ENCODE measurements at regions not wholly inside any gene's neighbourhood (a gene's known extent, or its start where the extent isn't known, plus 50 kb on each side); places are given as distances from the start of the nearest gene placed in this dataset.

DNA sequence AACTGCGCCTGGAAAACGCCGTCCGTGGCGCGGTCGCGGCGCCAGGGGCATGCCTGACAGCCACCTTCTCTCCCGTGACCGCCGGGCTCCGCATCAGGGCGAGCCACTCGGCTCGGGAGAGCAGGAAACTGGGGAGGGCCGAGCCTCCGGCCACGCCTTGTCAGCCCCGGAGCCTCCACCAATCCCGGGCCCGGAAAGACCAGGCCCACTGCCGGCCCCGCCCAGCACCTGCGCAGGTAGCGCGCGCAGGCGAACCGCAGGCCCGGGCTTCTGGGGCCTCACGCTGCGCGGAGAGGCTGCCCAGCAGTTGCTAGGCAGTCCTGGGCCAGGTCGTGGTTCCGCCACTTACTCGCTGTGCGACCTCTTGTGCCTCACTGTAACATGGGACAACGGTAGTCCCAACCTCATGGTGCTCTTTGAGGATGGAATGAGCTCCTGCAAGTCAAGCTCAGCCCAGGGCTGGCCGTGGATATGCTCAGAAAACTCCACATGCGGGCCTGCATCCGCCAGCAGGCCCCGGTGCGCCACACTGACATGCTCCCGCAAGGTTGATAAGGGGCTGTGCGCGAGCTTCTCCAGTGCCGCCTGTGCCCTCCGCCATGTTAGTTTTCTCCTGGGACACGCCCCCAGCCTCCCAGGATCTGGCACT is 97.1 kb downstream of the INHBB start (continued):
- TF ChIP-seq, protein P1, sequence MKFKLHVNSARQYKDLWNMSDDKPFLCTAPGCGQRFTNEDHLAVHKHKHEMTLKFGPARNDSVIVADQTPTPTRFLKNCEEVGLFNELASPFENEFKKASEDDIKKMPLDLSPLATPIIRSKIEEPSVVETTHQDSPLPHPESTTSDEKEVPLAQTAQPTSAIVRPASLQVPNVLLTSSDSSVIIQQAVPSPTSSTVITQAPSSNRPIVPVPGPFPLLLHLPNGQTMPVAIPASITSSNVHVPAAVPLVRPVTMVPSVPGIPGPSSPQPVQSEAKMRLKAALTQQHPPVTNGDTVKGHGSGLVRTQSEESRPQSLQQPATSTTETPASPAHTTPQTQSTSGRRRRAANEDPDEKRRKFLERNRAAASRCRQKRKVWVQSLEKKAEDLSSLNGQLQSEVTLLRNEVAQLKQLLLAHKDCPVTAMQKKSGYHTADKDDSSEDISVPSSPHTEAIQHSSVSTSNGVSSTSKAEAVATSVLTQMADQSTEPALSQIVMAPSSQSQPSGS (IDR thresholded peaks at IDR 0.05; ENCODE audit: low read length), result no peak
- no peak for TF ChIP-seq CHD4 (IDR thresholded peaks at IDR 0.05)
- no peak for TF ChIP-seq RAD51 (IDR thresholded peaks at IDR 0.05)
- TF ChIP-seq POU2F2 (IDR thresholded peaks at IDR 0.05; ENCODE audit: borderline replicate concordance, low read depth, low read length), result no peak
- TF ChIP-seq ZZZ3 (IDR thresholded peaks at IDR 0.05; ENCODE audit: control insufficient read depth, insufficient read length, low read depth), result no peak
- TF ChIP-seq IKZF1 (conservative IDR thresholded peaks at IDR 0.05), result no peak
- no peak for TF ChIP-seq SUPT20H (IDR thresholded peaks at IDR 0.05; ENCODE audit: borderline replicate concordance, control insufficient read depth, low read depth, low read length)

DNA sequence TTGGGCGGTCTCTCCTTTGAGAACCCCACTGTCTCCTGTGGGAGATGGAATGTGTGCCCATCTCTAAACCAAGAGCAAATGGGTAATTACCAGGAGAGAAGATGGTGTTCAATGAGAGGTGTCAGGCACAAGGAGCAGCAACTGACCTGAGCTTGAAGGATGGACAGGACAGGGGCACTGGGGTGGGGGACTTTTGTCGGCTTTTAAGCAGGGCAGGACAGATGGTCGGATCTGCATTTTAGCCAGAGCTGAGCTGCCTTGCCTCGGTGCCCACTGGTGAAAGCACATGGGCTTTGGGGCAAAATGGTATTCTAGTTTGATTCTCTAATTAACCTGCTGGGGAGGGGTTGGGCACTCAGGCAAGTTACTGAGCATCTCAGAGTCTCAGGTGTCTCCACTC is 98.0 kb downstream of the INHBB start:
- SMC1A ChIA-PET (ENCODE audit: uncharacterized antibody, unreplicated experiment), result no interaction called here
- 11% methylated on average over 4 of the region's 4 CpGs for WGBS (ENCODE audit: insufficient coverage, insufficient replicate concordance, low lambda C conversion rate, missing lambda C conversion rate)
- Histone ChIP-seq H3K9me3 (replicated peaks; ENCODE audit: control insufficient read depth, insufficient read depth, low read length) (no peaks in the 10 kb centered on the region; the same call in 2 of the 3 replicates), H3K4me3 (no peak overlapping the region), H3K4me2 (ENCODE audit: control insufficient read depth, insufficient read depth) (no peak overlapping the region), H3K79me2 (ENCODE audit: control insufficient read depth, insufficient read depth, low read length) (no peaks in the 10 kb centered on the region), H3K4me1 (ENCODE audit: control insufficient read depth, insufficient read depth, low read length) (no peaks in the 10 kb centered on the region), H3K27me3 (replicated peaks in 1 of 2; ENCODE audit: control insufficient read depth in 2 of 2, insufficient read depth in 2 of 2, low read length in 1 of 2) (peaks cover 12 to 14% of the 10 kb centered on the region in 2 experiments), H3K27ac (ENCODE audit: control insufficient read depth, insufficient read depth) (no peak overlapping the region), H2AFZ (ENCODE audit: control insufficient read depth, low read depth, low read length) (no peak overlapping the region), H3K9ac (ENCODE audit: control insufficient read depth, insufficient read depth, low read length) (no peak overlapping the region), H3K36me3 (ENCODE audit: control insufficient read depth in 2 of 2, insufficient read depth in 2 of 2, low read length in 1 of 2) (no peaks in the 10 kb centered on the region), H4K20me1 (ENCODE audit: control insufficient read depth, insufficient read depth) (no peaks in the 10 kb centered on the region)
- intact Hi-C loops (cut with micrococcal nuclease; ENCODE audit: unreplicated experiment), result no loop called here
- RAD21 ChIA-PET (ENCODE audit: unreplicated experiment), result no interaction called here
- in situ Hi-C loops (cut with MboI), result no loop called here
- FAIRE-seq (no peak), DNase-seq (ENCODE audit: low read depth, low spot score) (no peak), ATAC-seq (no peak)
- no TSS peak for BruUV-seq (replicated peaks)
- POLR2A ChIA-PET, result no interaction called here
- TF ChIP-seq RCOR1 (conservative IDR thresholded peaks at IDR 0.05; ENCODE audit: low read depth, low read length) (no peak), ZNF274 (IDR thresholded peaks at IDR 0.05; ENCODE audit: insufficient read depth, insufficient read length) (no peak)
- CTCF ChIA-PET, result interaction anchor here (0.7 kb wide), 1 partner anchor 121 kb away, joined by 3 read pairs; no protein-coding TSS in a partner anchor

All from GM12878 (cell line).